ENCODE measurements at regions not wholly inside any gene's neighbourhood (a gene's known extent, or its start where the extent isn't known, plus 50 kb on each side); places are given as distances from the start of the nearest gene placed in this dataset.

- Histone ChIP-seq H3F3A (ENCODE audit: low read length, unreplicated experiment) (no peaks in the 10 kb centered on the region), H3K9me2 (replicated peaks; ENCODE audit: low read length) (no peaks in the 10 kb centered on the region), H3K79me2 (ENCODE audit: low read length) (no peaks in the 10 kb centered on the region), H3K9me3 (ENCODE audit: low read length) (no peaks in the 10 kb centered on the region), H3K4me3 (ENCODE audit: low read length) (no peak overlapping the region), H3K36me3 (ENCODE audit: low read depth, low read length) (no peaks in the 10 kb centered on the region), H3K4me2 (ENCODE audit: low read length) (no peak overlapping the region), H3K27ac (ENCODE audit: low read length) (no peak overlapping the region), H3K27me3 (ENCODE audit: low read length) (no peaks in the 10 kb centered on the region), H3K4me1 (ENCODE audit: insufficient read depth, low read length) (no peaks in the 10 kb centered on the region), H2AFZ (ENCODE audit: low read length) (no peak overlapping the region), H4K20me1 (ENCODE audit: low read length) (no peaks in the 10 kb centered on the region), H3K9ac (ENCODE audit: low read length) (no peak overlapping the region)
- TF ChIP-seq EZH2 (IDR thresholded peaks at IDR 0.05; ENCODE audit: low read length, unreplicated experiment), result no peak
- no peak for TF ChIP-seq EZH2phosphoT487 (IDR thresholded peaks at IDR 0.05; ENCODE audit: borderline replicate concordance, low read length)
- no peak for TF ChIP-seq CTCF (conservative IDR thresholded peaks at IDR 0.05; ENCODE audit: low read depth, low read length)
- DNase-seq (no peak), ATAC-seq (no peak)
- ChIA-PET CTCF (no interaction called here), POLR2A (ENCODE audit: unreplicated experiment) (no interaction called here)
- intact Hi-C loops (cut with micrococcal nuclease), result no loop called here
- BruUV-seq (replicated peaks), result no TSS peak
These were observed 496.1 kb upstream of the SLC39A10 start for GRCh38 chr2:195160963-195161362.

- H2AFZ ChIP-seq (ENCODE audit: low read length), result no peak overlapping the region
- intact Hi-C loops (cut with micrococcal nuclease), result no loop called here
- H4K20me1 ChIP-seq (ENCODE audit: low read length), result no peaks in the 10 kb centered on the region
- no peaks in the 10 kb centered on the region for H3F3A ChIP-seq (ENCODE audit: low read length, unreplicated experiment)
- H3K9me2 ChIP-seq (replicated peaks; ENCODE audit: low read length), result no peaks in the 10 kb centered on the region
- CTCF ChIA-PET, result no interaction called here
- no TSS peak for BruUV-seq (replicated peaks)
- H3K4me3 ChIP-seq (ENCODE audit: low read length), result no peak overlapping the region
- H3K4me1 ChIP-seq (ENCODE audit: insufficient read depth, low read length), result no peaks in the 10 kb centered on the region
- no peaks in the 10 kb centered on the region for H3K9me3 ChIP-seq (ENCODE audit: low read length)
- no peak overlapping the region for H3K4me2 ChIP-seq (ENCODE audit: low read length)
- ATAC-seq, result no peak
- TF ChIP-seq CTCF (conservative IDR thresholded peaks at IDR 0.05; ENCODE audit: low read depth, low read length) (no peak), EZH2phosphoT487 (IDR thresholded peaks at IDR 0.05; ENCODE audit: borderline replicate concordance, low read length) (no peak), EZH2 (IDR thresholded peaks at IDR 0.05; ENCODE audit: low read length, unreplicated experiment) (no peak)
- DNase-seq, result no peak
- POLR2A ChIA-PET (ENCODE audit: unreplicated experiment), result no interaction called here
- no peaks in the 10 kb centered on the region for H3K36me3 ChIP-seq (ENCODE audit: low read depth, low read length)
- no peaks in the 10 kb centered on the region for H3K79me2 ChIP-seq (ENCODE audit: low read length)
- no peak overlapping the region for H3K9ac ChIP-seq (ENCODE audit: low read length)
- H3K27ac ChIP-seq (ENCODE audit: low read length), result no peak overlapping the region
- H3K27me3 ChIP-seq (ENCODE audit: low read length), result no peaks in the 10 kb centered on the region
These were observed 505.3 kb upstream of the SLC39A10 start for GRCh38 chr2:195151711-195152110.

GRCh38 chr2:195150819-195151218, 506.2 kb upstream of the SLC39A10 start:
- no peak overlapping the region for H3K4me2 ChIP-seq (ENCODE audit: low read length)
- TF ChIP-seq CTCF (conservative IDR thresholded peaks at IDR 0.05; ENCODE audit: low read depth, low read length), result no peak
- TF ChIP-seq EZH2 (IDR thresholded peaks at IDR 0.05; ENCODE audit: low read length, unreplicated experiment), result no peak
- TF ChIP-seq EZH2phosphoT487 (IDR thresholded peaks at IDR 0.05; ENCODE audit: borderline replicate concordance, low read length), result no peak
- no peaks in the 10 kb centered on the region for H3F3A ChIP-seq (ENCODE audit: low read length, unreplicated experiment)
- H3K9me2 ChIP-seq (replicated peaks; ENCODE audit: low read length), result no peaks in the 10 kb centered on the region
- POLR2A ChIA-PET (ENCODE audit: unreplicated experiment), result no interaction called here
- CTCF ChIA-PET, result no interaction called here
- intact Hi-C loops (cut with micrococcal nuclease), result no loop called here
- DNase-seq (no peak), ATAC-seq (no peak)
- no peaks in the 10 kb centered on the region for H3K4me1 ChIP-seq (ENCODE audit: insufficient read depth, low read length)
- BruUV-seq (replicated peaks), result no TSS peak
- H3K79me2 ChIP-seq (ENCODE audit: low read length), result no peaks in the 10 kb centered on the region
- H3K9ac ChIP-seq (ENCODE audit: low read length), result no peak overlapping the region
- H3K27ac ChIP-seq (ENCODE audit: low read length), result no peak overlapping the region
- no peaks in the 10 kb centered on the region for H3K36me3 ChIP-seq (ENCODE audit: low read depth, low read length)
- H3K27me3 ChIP-seq (ENCODE audit: low read length), result no peaks in the 10 kb centered on the region
- no peak overlapping the region for H3K4me3 ChIP-seq (ENCODE audit: low read length)
- H4K20me1 ChIP-seq (ENCODE audit: low read length), result no peaks in the 10 kb centered on the region
- no peaks in the 10 kb centered on the region for H3K9me3 ChIP-seq (ENCODE audit: low read length)
- H2AFZ ChIP-seq (ENCODE audit: low read length), result no peak overlapping the region
